GM23338 (cell line): ENCODE measurements at regions not wholly inside any gene's neighbourhood (a gene's known extent, or its start where the extent isn't known, plus 50 kb on each side); places are given as distances from the start of the nearest gene placed in this dataset.

Source experiments
- ATAC-seq: fragments of 200-7000 bp; cut with Tn5 transposase; 3 replicates; pipeline ENCODE4 v1.9.1; 2020
- DNase-seq: peaks from one replicate; pipeline ENCODE4 v3.0.0-alpha.2; 2015; ENCODE audit warnings: low spot score
- H2AFZ ChIP-seq: fragments of 200-600 bp; sonication (generic); 2 replicates; pipeline ENCODE4 v1.8.0; 2016; ENCODE audit warnings: antibody characterized with exemption, mild to moderate bottlenecking, moderate library complexity
- H3F3A ChIP-seq: fragments of 200-600 bp; sonication (generic); replicated peaks from 2 replicates; pipeline ENCODE4 v1.8.0; 2017; ENCODE audit warnings: antibody characterized with exemption, mixed run types, low read depth
- H3K27ac ChIP-seq: fragments of 200-600 bp; sonication (generic); 2 replicates; pipeline ENCODE4 v1.6.1; 2016; ENCODE audit warnings: low read depth
- H3K27me3 ChIP-seq: fragments of 200-600 bp; sonication (generic); 2 replicates; pipeline ENCODE4 v1.8.0; 2016; ENCODE audit warnings: mild to moderate bottlenecking, mixed run types, moderate library complexity; ENCODE audit not compliant: insufficient read depth
- H3K36me3 ChIP-seq: fragments of 200-600 bp; sonication (generic); 2 replicates; pipeline ENCODE4 v1.8.0; 2016; ENCODE audit warnings: mild to moderate bottlenecking; ENCODE audit not compliant: insufficient read depth
- H3K4me1 ChIP-seq: fragments of 200-600 bp; sonication (generic); 2 replicates; pipeline ENCODE4 v1.8.0; 2016; ENCODE audit warnings: mild to moderate bottlenecking, moderate library complexity; ENCODE audit not compliant: insufficient read depth
- H3K4me2 ChIP-seq: fragments of 200-600 bp; sonication (generic); 2 replicates; pipeline ENCODE4 v1.7.1; 2017; ENCODE audit warnings: mixed run types
- H3K4me3 ChIP-seq: fragments of 200-600 bp; sonication (generic); 2 replicates; pipeline ENCODE4 v1.6.1; 2016; ENCODE audit warnings: mixed run types
- H3K79me2 ChIP-seq: fragments of 200-600 bp; sonication (generic); replicated peaks from 2 replicates; pipeline ENCODE4 v1.8.0; 2017; ENCODE audit warnings: mild to moderate bottlenecking; ENCODE audit not compliant: insufficient read depth
- H3K9me2 ChIP-seq: fragments of 200-600 bp; sonication (generic); 2 replicates; pipeline ENCODE4 v1.8.0; 2017; ENCODE audit not compliant: insufficient read depth
- H4K20me1 ChIP-seq: fragments of 200-600 bp; sonication (generic); replicated peaks from 2 replicates; pipeline ENCODE4 v1.8.0; 2017; ENCODE audit warnings: mild to moderate bottlenecking; ENCODE audit not compliant: insufficient read depth
- H3K27ac Mint-ChIP-seq: 2 replicates; pipeline ENCODE4 v1.8.0; 2020; ENCODE audit warnings: inconsistent platforms, mild to moderate bottlenecking, moderate library complexity, mixed read lengths
- H3K27me3 Mint-ChIP-seq: 3 replicates; pipeline ENCODE4 v1.8.0; 2022; ENCODE audit warnings: low read depth, mild to moderate bottlenecking, moderate library complexity, mixed read lengths, inconsistent platforms; ENCODE audit not compliant: insufficient read depth, poor library complexity
- H3K36me3 Mint-ChIP-seq: 3 replicates; pipeline ENCODE4 v1.8.0; 2021; ENCODE audit warnings: low read depth, mild to moderate bottlenecking, inconsistent platforms, moderate library complexity, mixed read lengths
- H3K4me1 Mint-ChIP-seq: 3 replicates; pipeline ENCODE4 v1.8.0; 2020; ENCODE audit warnings: mild to moderate bottlenecking, inconsistent platforms, mixed read lengths
- H3K4me3 Mint-ChIP-seq: 3 replicates; pipeline ENCODE4 v1.8.0; 2021; ENCODE audit warnings: moderate library complexity, mild to moderate bottlenecking, inconsistent platforms, mixed read lengths
- H3K9me3 Mint-ChIP-seq: 3 replicates; pipeline ENCODE4 v1.8.0; 2020; ENCODE audit warnings: moderate library complexity, mild to moderate bottlenecking, inconsistent platforms, mixed read lengths
- CREB1 ChIP-seq: fragments of 250-450 bp; sonication (Bioruptor Pico); IDR thresholded peaks from 2 replicates; pipeline ENCODE4 v1.5.0; 2020; ENCODE audit warnings: low read depth, mild to moderate bottlenecking, moderate library complexity
- CTCF ChIP-seq, 2 experiments: fragments of 200-600 bp in 1 of 2; sonication (generic) in 1 of 2; conservative IDR thresholded peaks; 2 replicates each; pipeline versions ENCODE4 v1.5.1 to v1.6.1; 2016 to 2017; ENCODE audit warnings: antibody characterized with exemption in 2 of 2, low read depth in 2 of 2, mild to moderate bottlenecking in 2 of 2, moderate library complexity in 1 of 2
- ZNF462 ChIP-seq: fragments of 250-450 bp; sonication (Bioruptor Pico); IDR thresholded peaks from 2 replicates; pipeline ENCODE4 v1.5.0; 2020; ENCODE audit warnings: mild to moderate bottlenecking, moderate library complexity

- TF ChIP-seq ZNF462 (CRISPR knock-in tag) (no peak), CREB1 (CRISPR knock-in tag) (no peak), CTCF (conservative IDR thresholded peaks at IDR 0.05; ENCODE audit: low read depth in 2 of 2) (no peak)
Observed at GRCh38 chr12:30003321-30003720, 219.6 kb upstream of the TMTC1 start (continued).

- no peaks in the 10 kb centered on the region for H3K4me1 ChIP-seq
- Mint-ChIP-seq H3K4me1 (no peaks in the 10 kb centered on the region), H3K27me3 (no peaks in the 10 kb centered on the region), H3K9me3 (no peaks in the 10 kb centered on the region), H3K4me3 (no peak overlapping the region), H3K36me3 (no peaks in the 10 kb centered on the region), H3K27ac (no peak overlapping the region)
- H3K4me3 ChIP-seq = no peak overlapping the region
- peaks cover 8% of the 10 kb centered on the region for H3K9me2 ChIP-seq
- H3K27ac ChIP-seq = no peak overlapping the region
- DNase-seq (peak; percentile 3), ATAC-seq (no peak)
- H3K79me2 ChIP-seq = no peaks in the 10 kb centered on the region
- no peaks in the 10 kb centered on the region for H3K36me3 ChIP-seq
- peak overlapping the region; percentile 81 for H2AFZ ChIP-seq
- no peak for TF ChIP-seq ZNF462 (CRISPR knock-in tag)
- TF ChIP-seq CTCF (conservative IDR thresholded peaks at IDR 0.05; ENCODE audit: low read depth in 2 of 2) = peak; percentile 21 to 41; a peak in 3 of 4 replicates
- no peaks in the 10 kb centered on the region for H3K27me3 ChIP-seq
- H3K4me2 ChIP-seq = no peak overlapping the region
- H4K20me1 ChIP-seq = no peaks in the 10 kb centered on the region; the same call in 1 of the 2 replicates
- H3F3A ChIP-seq = no peaks in the 10 kb centered on the region
Observed at GRCh38 chr12:30002677-30003076, 218.9 kb upstream of the TMTC1 start.
